HG02943 (cell line): ENCODE measurements at regions not wholly inside any gene's neighbourhood (a gene's known extent, or its start where the extent isn't known, plus 50 kb on each side); places are given as distances from the start of the nearest gene placed in this dataset.
"Not testable (repeated sequence)": the region's sequence is repeated elsewhere in the genome, so short reads cannot be mapped to it uniquely, and the experiment has no call there.

Experiments
- ATAC-seq: cut with Tn5 transposase; IDR thresholded peaks from one replicate; pipeline ENCODE4 v1.9.1; 2021; ENCODE audit warnings: mild to moderate bottlenecking, low read depth, moderate library complexity; ENCODE audit not compliant: unreplicated experiment

DNA sequence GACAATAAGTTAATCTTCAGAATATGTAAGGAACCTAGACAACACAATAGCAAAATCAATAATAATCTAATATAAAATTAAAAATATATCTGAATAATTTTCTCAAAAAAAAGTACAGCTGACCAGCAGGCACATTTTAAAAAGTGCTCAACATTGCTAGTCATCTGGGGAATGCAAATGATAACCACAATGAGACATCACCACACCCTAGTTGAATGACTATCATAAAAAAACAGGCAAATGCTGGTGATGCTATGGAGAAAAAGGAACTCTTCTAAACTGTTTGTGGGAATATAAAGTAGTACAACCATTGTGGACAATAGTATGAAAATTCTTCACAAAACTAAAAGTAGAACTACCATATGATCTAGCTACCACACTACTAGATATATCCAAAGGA, 956.9 kb upstream of the NDST4 start:
- ATAC-seq = no peak

GRCh38 chr4:116066711-116067245, 953.4 kb upstream of the NDST4 start:
- ATAC-seq = no peak

- no peak for ATAC-seq
Observed at GRCh38 chr4:116064331-116064730, 950.9 kb upstream of the NDST4 start.

DNA sequence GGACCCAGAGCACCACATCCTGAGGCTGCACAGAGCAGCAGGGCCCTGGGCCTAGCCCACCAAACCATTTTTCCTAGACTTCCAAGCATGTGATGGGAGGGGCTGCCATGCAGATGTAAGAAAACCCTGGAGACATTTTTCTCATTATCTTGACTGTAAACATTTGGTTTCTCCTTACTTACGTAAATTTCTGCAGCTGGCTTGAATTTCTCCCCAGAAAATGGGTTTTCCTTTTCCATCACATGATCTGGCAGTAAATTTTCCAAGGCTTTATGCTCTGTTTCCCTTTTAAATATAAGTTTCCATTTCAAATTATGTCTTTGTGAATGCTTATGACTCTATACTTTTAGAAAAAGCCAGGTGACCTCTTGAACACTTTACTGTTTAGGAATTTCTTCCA, 945.9 kb upstream of the NDST4 start:
- no peak for ATAC-seq

DNA sequence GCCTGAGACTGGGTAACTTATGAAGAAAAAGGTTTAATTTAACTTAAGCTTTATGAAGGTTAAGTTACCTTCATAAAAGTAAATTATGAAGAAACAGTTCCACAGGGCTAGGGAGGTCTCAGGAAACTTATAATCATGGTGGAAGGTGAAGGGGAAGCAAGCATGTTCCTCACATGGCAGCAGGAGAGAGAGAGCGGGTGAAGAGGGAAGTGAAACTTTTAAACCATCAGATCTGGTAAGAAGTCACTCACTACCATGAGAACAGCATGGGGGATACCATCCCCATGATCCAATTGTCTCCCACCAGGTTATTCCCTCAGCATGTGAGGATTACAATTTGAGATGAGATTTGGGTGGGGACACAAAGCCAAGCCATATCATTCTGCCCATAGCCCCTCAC, 944.7 kb upstream of the NDST4 start:
- ATAC-seq = no peak

DNA sequence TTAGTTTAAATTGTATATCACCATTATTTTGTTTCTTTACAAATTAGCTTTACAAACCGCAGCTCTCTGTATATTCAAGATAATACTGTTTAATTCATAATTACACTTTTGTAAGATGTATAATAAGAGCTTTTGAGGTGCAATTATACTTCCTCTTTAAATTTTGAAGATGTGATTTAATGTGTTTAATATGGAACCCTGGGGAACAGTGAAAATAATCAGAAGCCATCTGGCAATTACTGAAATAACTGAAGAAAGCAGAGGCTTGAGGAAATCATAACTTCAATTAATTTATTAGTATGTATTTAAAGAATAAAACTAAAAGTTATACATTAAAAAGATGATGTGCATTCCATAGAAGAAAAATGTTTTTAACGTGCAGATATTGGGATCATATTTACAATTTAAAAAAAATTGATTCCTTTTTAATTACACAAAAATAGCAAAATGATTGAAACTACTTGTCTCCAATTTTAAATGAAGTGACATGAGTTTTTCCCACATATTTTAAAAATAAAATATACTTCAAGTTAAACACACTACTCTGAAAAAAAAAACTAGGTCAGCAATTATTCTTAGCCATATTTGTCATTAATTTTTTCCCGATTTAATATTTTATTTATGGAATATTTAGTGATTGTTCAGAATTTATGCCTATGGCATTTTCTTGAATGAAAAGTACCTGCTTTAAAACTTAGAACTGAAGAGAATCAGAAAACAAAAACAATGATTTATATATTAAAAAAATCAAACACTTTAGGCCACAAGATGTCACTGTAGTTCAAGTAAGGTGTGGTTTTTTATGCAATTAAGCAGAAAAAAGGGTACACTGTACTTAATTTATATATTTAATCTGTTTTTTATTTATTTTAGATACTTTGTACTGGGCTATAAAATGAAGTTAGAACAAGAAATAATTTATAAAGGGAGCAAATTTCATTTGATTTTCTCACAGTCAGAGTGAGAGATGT, 942.7 kb upstream of the NDST4 start:
- ATAC-seq = no peak

GRCh38 chr4:116027311-116027710, 913.9 kb upstream of the NDST4 start:
- no peak for ATAC-seq

GRCh38 chr4:116024954-116025708, 911.7 kb upstream of the NDST4 start:
- ATAC-seq = no peak

DNA sequence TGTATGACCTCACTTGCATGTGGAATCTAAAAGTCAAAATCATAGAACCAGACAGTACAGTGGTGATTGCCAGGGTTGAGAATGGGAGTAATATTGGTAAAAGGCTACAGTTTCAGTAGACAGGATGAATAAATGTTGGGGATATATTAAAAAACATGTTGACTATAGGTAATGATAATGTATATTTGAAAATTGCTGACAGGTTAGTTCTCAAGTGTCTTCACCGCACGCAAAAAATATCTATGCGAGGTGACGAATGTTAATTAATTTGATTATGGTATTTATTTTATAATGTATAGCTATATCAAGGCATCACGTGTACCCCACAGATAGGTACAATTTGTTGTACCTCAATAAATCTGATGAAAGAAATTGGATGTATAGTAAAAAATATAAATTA, 909.6 kb upstream of the NDST4 start:
- no peak for ATAC-seq

- no peak for ATAC-seq
Observed at GRCh38 chr4:116020141-116020722, 906.8 kb upstream of the NDST4 start.

GRCh38 chr4:116018831-116019230, 905.4 kb upstream of the NDST4 start:
- no peak for ATAC-seq

- ATAC-seq = no peak
Observed at GRCh38 chr4:116016201-116016600, 902.8 kb upstream of the NDST4 start.

GRCh38 chr4:116015549-116015948, 902.1 kb upstream of the NDST4 start:
- no peak for ATAC-seq

- ATAC-seq = no peak
Observed at GRCh38 chr4:116015062-116015461, 901.6 kb upstream of the NDST4 start.

GRCh38 chr4:116010923-116011322, 897.5 kb upstream of the NDST4 start:
- ATAC-seq = no peak

GRCh38 chr4:116005806-116006088, 892.3 kb upstream of the NDST4 start:
- ATAC-seq = no peak

DNA sequence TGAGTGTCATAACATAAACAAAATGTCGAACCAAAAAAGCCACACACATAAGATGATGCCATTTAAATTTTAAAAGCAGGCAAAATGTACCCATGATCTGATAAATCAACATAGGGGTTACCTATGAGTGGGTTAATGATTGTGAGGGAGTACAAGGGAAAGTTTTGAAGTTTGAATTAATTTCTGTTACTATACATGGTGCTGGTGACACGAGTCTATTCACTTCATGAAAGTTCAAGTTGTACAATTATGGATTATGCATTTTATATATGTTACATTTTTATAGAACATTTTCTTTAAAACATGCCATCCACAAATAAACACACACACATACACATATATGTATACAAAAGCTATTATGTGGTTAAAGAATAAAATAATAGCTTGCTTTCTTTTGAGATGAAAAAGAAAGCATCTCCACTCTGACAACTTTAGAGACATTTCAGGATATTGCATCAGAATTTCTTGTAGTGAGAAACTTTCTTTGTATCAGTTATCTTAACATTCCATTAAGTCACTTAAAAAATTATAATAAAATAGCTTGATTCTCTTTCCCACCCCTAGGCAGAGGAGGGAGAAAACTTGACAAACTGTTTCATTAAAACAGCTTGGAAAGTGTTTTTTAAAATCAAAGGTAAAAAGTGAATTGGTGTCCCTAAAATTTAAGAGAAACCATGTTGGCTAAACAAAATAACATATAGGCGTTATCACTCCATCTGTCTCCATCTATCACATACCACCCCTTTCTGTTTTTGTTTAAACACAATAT, 891.8 kb upstream of the NDST4 start:
- no peak for ATAC-seq

GRCh38 chr4:116001291-116001690, 887.9 kb upstream of the NDST4 start:
- no peak for ATAC-seq

DNA sequence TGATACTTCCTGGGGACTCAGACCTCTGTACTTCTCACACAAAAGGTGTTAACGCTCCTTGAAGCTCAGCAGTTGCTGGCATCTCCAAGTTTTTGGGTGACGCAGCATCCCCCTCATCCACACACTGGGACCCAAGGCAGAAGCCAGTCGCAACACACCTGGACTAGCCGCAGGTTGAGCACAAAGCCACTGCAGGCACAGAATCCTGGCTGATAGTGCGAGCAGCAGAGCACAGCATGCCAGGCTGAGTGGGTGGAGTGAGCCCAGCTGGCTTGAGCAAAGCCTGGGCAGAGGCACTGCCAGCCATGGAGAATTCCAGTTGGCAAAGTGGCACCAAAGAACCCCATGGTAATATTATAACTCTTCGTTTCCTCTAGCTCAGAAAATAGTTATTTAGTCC, 873.2 kb upstream of the NDST4 start:
- no peak for ATAC-seq

- not testable (repeated sequence) for ATAC-seq
Observed at GRCh38 chr4:115975421-115976001, 862.1 kb upstream of the NDST4 start.
